ENCODE measurements at regions not wholly inside any gene's neighbourhood (a gene's known extent, or its start where the extent isn't known, plus 50 kb on each side); places are given as distances from the start of the nearest gene placed in this dataset.

DNA sequence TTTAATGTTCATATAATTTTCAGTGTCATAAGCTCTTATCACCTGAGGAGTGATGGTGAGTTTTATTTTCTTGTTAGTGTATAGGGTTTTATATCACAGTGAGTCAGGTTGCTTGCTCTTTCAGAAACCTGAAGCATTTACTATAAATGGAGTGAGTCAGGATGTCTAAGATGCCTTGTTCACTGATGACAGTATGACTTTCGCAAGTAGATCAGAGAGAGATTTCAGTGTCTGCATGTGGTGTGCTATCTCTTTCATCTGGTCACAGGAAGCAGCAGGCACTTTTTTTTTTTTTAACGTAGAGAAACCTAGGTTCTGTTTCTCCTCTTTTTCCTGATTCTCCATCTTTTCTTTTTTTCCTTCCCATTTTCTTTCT lies 237.1 kb downstream of the DMRTA1 start:
- Histone ChIP-seq H3K36me3 (no peaks in the 10 kb centered on the region), H3K9me3 (no peaks in the 10 kb centered on the region), H3K27ac (no peak overlapping the region), H3K4me3 (no peak overlapping the region), H3K4me1 (no peaks in the 10 kb centered on the region), H3K27me3 (no peaks in the 10 kb centered on the region)
- TF ChIP-seq CTCF (IDR thresholded peaks at IDR 0.05), result no peak
- intact Hi-C loops (cut with DNase I), result no loop called here
- DNase-seq (ENCODE audit: low spot score in 2 of 2), result no peak

DNA sequence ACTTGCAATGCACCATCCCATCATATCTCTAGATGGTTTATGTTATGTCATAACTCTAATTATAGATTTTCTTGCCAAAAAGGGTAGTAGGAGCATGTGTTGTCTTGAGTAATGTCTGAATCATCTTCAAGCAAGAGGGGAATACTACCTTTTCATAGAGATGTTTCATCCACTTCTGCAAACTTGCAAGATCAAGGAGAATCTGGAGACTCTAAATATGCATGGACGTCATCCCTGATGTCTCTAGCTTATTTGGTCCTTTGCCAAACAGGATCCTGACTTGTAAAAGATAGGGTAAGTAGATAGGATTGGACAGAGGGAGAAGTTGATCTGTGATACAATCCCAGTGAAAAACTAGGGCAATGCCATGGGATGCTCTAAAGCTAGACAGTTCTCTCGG lies 246.5 kb downstream of the DMRTA1 start:
- DNase-seq (ENCODE audit: low spot score in 2 of 2), result no peak
- intact Hi-C loops (cut with DNase I), result no loop called here
- Histone ChIP-seq H3K9me3 (no peaks in the 10 kb centered on the region), H3K27me3 (no peaks in the 10 kb centered on the region), H3K4me1 (no peaks in the 10 kb centered on the region), H3K36me3 (no peaks in the 10 kb centered on the region), H3K4me3 (no peak overlapping the region), H3K27ac (no peak overlapping the region)
- TF ChIP-seq CTCF (IDR thresholded peaks at IDR 0.05), result no peak

GRCh38 chr9:22700171-22700570 lies 253.5 kb downstream of the DMRTA1 start:
- TF ChIP-seq CTCF (IDR thresholded peaks at IDR 0.05), result no peak
- Histone ChIP-seq H3K27ac (no peak overlapping the region), H3K4me3 (no peak overlapping the region), H3K4me1 (no peaks in the 10 kb centered on the region), H3K27me3 (no peaks in the 10 kb centered on the region), H3K36me3 (no peaks in the 10 kb centered on the region), H3K9me3 (no peaks in the 10 kb centered on the region)
- intact Hi-C loops (cut with DNase I), result no loop called here
- DNase-seq (ENCODE audit: low spot score in 2 of 2), result no peak

DNA sequence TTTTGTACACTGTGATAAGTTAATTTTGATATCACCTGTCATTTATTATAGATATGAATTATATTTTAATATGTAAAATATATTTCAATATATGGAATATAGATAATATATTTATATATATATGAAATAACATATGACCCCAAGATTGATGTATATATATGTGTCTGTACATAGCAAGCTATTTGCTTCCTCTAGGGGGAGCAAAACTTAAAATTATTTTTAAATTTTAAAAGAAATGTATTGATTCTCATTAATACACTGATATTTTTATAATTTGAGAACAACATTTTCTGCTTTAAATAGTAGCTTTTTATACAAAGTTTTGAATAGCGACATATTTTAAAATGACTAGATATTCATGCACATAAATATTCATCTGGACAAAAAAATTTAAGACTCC lies 272.0 kb downstream of the DMRTA1 start:
- no peak overlapping the region for H3K27ac ChIP-seq
- DNase-seq (ENCODE audit: low spot score in 2 of 2), result no peak
- intact Hi-C loops (cut with DNase I), result no loop called here
- no peak overlapping the region for H3K4me3 ChIP-seq
- H3K4me1 ChIP-seq, result no peaks in the 10 kb centered on the region
- no peaks in the 10 kb centered on the region for H3K9me3 ChIP-seq
- no peaks in the 10 kb centered on the region for H3K36me3 ChIP-seq
- TF ChIP-seq CTCF (IDR thresholded peaks at IDR 0.05), result no peak
- no peaks in the 10 kb centered on the region for H3K27me3 ChIP-seq

DNA sequence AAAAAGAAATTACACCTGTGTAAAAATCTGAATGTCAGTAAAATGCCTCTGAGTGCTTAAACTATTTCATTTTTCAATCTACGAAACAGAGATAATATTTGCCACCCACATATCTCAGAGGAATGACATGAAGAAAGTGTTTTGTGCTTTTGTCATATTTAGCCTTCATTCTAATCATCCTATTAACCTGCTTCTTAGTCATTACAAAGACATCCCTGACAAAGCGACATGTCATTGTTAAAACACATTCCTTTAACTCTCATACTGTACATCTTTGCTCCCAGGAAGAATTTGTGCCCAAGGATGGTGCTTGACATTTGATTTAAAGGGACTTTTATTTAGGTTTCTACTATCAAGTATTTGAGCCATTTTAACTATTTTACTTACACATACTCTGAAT lies 275.9 kb downstream of the DMRTA1 start:
- H3K27me3 ChIP-seq, result no peaks in the 10 kb centered on the region
- no peak for TF ChIP-seq CTCF (IDR thresholded peaks at IDR 0.05)
- H3K4me1 ChIP-seq, result no peaks in the 10 kb centered on the region
- no peaks in the 10 kb centered on the region for H3K9me3 ChIP-seq
- no peak for DNase-seq (ENCODE audit: low spot score in 2 of 2)
- intact Hi-C loops (cut with DNase I), result no loop called here
- H3K4me3 ChIP-seq, result no peak overlapping the region
- H3K36me3 ChIP-seq, result no peaks in the 10 kb centered on the region
- H3K27ac ChIP-seq, result no peak overlapping the region

GRCh38 chr9:22731786-22732185 lies 285.2 kb downstream of the DMRTA1 start:
- no peak for TF ChIP-seq CTCF (IDR thresholded peaks at IDR 0.05)
- intact Hi-C loops (cut with DNase I), result no loop called here
- no peaks in the 10 kb centered on the region for H3K9me3 ChIP-seq
- no peaks in the 10 kb centered on the region for H3K27me3 ChIP-seq
- H3K27ac ChIP-seq, result no peak overlapping the region
- DNase-seq (ENCODE audit: low spot score in 2 of 2), result no peak
- no peaks in the 10 kb centered on the region for H3K36me3 ChIP-seq
- no peaks in the 10 kb centered on the region for H3K4me1 ChIP-seq
- H3K4me3 ChIP-seq, result no peak overlapping the region

Data from ascending aorta (tissue), 2 donors.